WTC11 (cell line): ENCODE measurements at regions not wholly inside any gene's neighbourhood (a gene's known extent, or its start where the extent isn't known, plus 50 kb on each side); places are given as distances from the start of the nearest gene placed in this dataset.

Source experiments
- ATAC-seq: fragments of 200-7000 bp; cut with Tn5 transposase; 2 replicates; pipeline ENCODE4 v1.10.0; 2021; ENCODE audit warnings: mild to moderate bottlenecking, moderate library complexity
- CTCF ChIA-PET: fragments of 300-600 bp; sonication (Branson Sonifier 250); formaldehyde crosslinking; loops from one replicate; lab custom pipeline; 2021; ENCODE audit warnings: antibody characterized with exemption; lab: Charles Lee
- POLR2A ChIA-PET: fragments of 350-600 bp; sonication (Branson Sonifier 250); formaldehyde crosslinking; loops from one replicate; lab custom pipeline; 2021; ENCODE audit warnings: antibody characterized with exemption; lab: Charles Lee
- DNase-seq: peaks from one replicate; pipeline ENCODE4 v3.0.0; 2021; ENCODE audit warnings: low spot score
- H3K27ac Mint-ChIP-seq: 2 replicates; pipeline ENCODE4 v1.8.0; 2021; ENCODE audit warnings: mixed read lengths
- H3K27me3 Mint-ChIP-seq: 2 replicates; pipeline ENCODE4 v1.8.0; 2021; ENCODE audit warnings: low read depth, mild to moderate bottlenecking, moderate library complexity, mixed read lengths
- H3K36me3 Mint-ChIP-seq: 2 replicates; pipeline ENCODE4 v1.8.0; 2021; ENCODE audit warnings: mixed read lengths
- H3K4me1 Mint-ChIP-seq: 2 replicates; pipeline ENCODE4 v1.8.0; 2022; ENCODE audit warnings: mixed read lengths
- H3K4me3 Mint-ChIP-seq: 2 replicates; pipeline ENCODE4 v1.8.0; 2021; ENCODE audit warnings: mild to moderate bottlenecking, moderate library complexity, mixed read lengths
- H3K9me3 Mint-ChIP-seq: 2 replicates; pipeline ENCODE4 v1.8.0; 2021; ENCODE audit warnings: mixed read lengths
- CREB1 ChIP-seq: sonication (generic); formaldehyde crosslinking; IDR thresholded peaks from 2 replicates; pipeline ENCODE4 v1.8.0; 2023; ENCODE audit warnings: mild to moderate bottlenecking, missing genetic modification reagents
- ELF4 ChIP-seq: sonication (generic); formaldehyde crosslinking; IDR thresholded peaks from 2 replicates; pipeline ENCODE4 v1.8.1; 2022; ENCODE audit warnings: low read depth, mild to moderate bottlenecking, moderate library complexity, missing genetic modification reagents
- EMX1 ChIP-seq: fragments of 250-450 bp; sonication (Bioruptor Pico); IDR thresholded peaks from 2 replicates; pipeline ENCODE4 v1.8.0; 2021; ENCODE audit warnings: mild to moderate bottlenecking
- ETV6 ChIP-seq: sonication (generic); formaldehyde crosslinking; IDR thresholded peaks from 2 replicates; pipeline ENCODE4 v1.8.1; 2022; ENCODE audit warnings: mild to moderate bottlenecking, missing genetic modification reagents
- HMGA2 ChIP-seq: fragments of 250-450 bp; sonication (Bioruptor Pico); IDR thresholded peaks from 2 replicates; pipeline ENCODE4 v1.4.0; 2021; ENCODE audit warnings: mild to moderate bottlenecking, moderate library complexity
- IRF2 ChIP-seq: sonication (generic); formaldehyde crosslinking; IDR thresholded peaks from 2 replicates; pipeline ENCODE4 v1.8.0; 2022; ENCODE audit warnings: low read depth, missing genetic modification reagents, borderline replicate concordance
- MXD4 ChIP-seq: fragments of 250-450 bp; sonication (Bioruptor Pico); IDR thresholded peaks from 2 replicates; pipeline ENCODE4 v1.8.0; 2021; ENCODE audit warnings: mild to moderate bottlenecking, moderate library complexity, borderline replicate concordance
- NFYB ChIP-seq: sonication (generic); formaldehyde crosslinking; conservative IDR thresholded peaks from 2 replicates; pipeline ENCODE4 v1.8.0; 2022; ENCODE audit warnings: low read depth, missing genetic modification reagents
- OVOL2 ChIP-seq: fragments of 250-450 bp; sonication (Bioruptor Pico); IDR thresholded peaks from 2 replicates; pipeline ENCODE4 v1.9.0; 2021; ENCODE audit warnings: mild to moderate bottlenecking, borderline replicate concordance
- RELA ChIP-seq: sonication (generic); formaldehyde crosslinking; IDR thresholded peaks from 2 replicates; pipeline ENCODE4 v1.8.1; 2022; ENCODE audit warnings: missing genetic modification reagents, mild to moderate bottlenecking, borderline replicate concordance
- SMAD4 ChIP-seq: sonication (generic); formaldehyde crosslinking; IDR thresholded peaks from 2 replicates; pipeline ENCODE4 v1.8.0; 2022; ENCODE audit warnings: mild to moderate bottlenecking, missing genetic modification reagents
- SP1 ChIP-seq: sonication (generic); formaldehyde crosslinking; conservative IDR thresholded peaks from 2 replicates; pipeline ENCODE4 v1.8.1; 2022; ENCODE audit warnings: missing genetic modification reagents
- TCF7 ChIP-seq: sonication (generic); formaldehyde crosslinking; IDR thresholded peaks from 2 replicates; pipeline ENCODE4 v1.8.0; 2022; ENCODE audit warnings: mild to moderate bottlenecking, low read depth, missing genetic modification reagents, moderate library complexity
- TP53 ChIP-seq: sonication (generic); formaldehyde crosslinking; IDR thresholded peaks from 2 replicates; pipeline ENCODE4 v1.8.1; 2023; ENCODE audit warnings: mild to moderate bottlenecking, missing genetic modification reagents
- ZNF396 ChIP-seq: fragments of 250-450 bp; sonication (Bioruptor Pico); IDR thresholded peaks from 2 replicates; pipeline ENCODE4 v1.8.0; 2021; ENCODE audit warnings: mild to moderate bottlenecking, moderate library complexity, borderline replicate concordance
- ZNF671 ChIP-seq: fragments of 250-450 bp; sonication (Bioruptor Pico); IDR thresholded peaks from 2 replicates; pipeline ENCODE4 v1.8.0; 2021; ENCODE audit warnings: mild to moderate bottlenecking
- TF ChIP-seq, protein P1 (sequence below): sonication (generic); formaldehyde crosslinking; conservative IDR thresholded peaks from 2 replicates; pipeline ENCODE4 v1.8.1; 2023; ENCODE audit warnings: mild to moderate bottlenecking, low read depth, missing genetic modification reagents, moderate library complexity
- TF ChIP-seq, protein P2 (sequence below): sonication (generic); formaldehyde crosslinking; IDR thresholded peaks from 2 replicates; pipeline ENCODE4 v1.8.0; 2023; ENCODE audit warnings: mild to moderate bottlenecking, missing genetic modification reagents
- TF ChIP-seq, protein P3 (sequence below): sonication (generic); formaldehyde crosslinking; IDR thresholded peaks from 2 replicates; pipeline ENCODE4 v1.8.1; 2023; ENCODE audit warnings: mild to moderate bottlenecking, missing genetic modification reagents, moderate library complexity
- TF ChIP-seq, protein P4 (sequence below): sonication (generic); formaldehyde crosslinking; IDR thresholded peaks from 2 replicates; pipeline ENCODE4 v1.8.0; 2022; ENCODE audit warnings: mild to moderate bottlenecking, missing genetic modification reagents
- TF ChIP-seq, protein P5 (sequence below): sonication (generic); formaldehyde crosslinking; IDR thresholded peaks from 2 replicates; pipeline ENCODE4 v1.8.0; 2022; ENCODE audit warnings: missing genetic modification reagents

DNA sequence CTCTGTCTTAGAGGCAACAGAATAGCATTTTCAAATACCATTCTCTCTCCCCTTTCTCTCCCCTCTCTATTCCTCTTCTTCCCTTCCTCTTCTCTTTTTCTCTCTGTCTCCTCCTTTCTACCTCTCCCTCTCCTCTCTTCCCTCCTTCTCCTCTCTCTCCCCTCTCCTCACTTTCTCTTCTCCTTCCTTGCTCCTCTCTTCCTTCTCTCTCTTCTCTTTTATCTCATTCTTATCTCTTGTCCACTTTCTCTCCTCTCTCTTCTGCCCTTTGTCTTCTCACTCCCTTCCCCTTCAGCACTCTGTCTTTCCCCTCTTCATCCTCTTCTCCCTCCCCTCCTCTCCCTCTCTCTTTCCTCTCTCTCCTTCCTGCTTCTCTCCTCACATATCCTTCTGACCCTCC, 2265.8 kb upstream of the TENM3 start:
- Mint-ChIP-seq H3K27me3 (no peaks in the 10 kb centered on the region), H3K9me3 (peaks cover 8% of the 10 kb centered on the region), H3K36me3 (no peaks in the 10 kb centered on the region), H3K4me1 (no peaks in the 10 kb centered on the region), H3K4me3 (no peak overlapping the region), H3K27ac (no peak overlapping the region)
- TF ChIP-seq, protein P1, sequence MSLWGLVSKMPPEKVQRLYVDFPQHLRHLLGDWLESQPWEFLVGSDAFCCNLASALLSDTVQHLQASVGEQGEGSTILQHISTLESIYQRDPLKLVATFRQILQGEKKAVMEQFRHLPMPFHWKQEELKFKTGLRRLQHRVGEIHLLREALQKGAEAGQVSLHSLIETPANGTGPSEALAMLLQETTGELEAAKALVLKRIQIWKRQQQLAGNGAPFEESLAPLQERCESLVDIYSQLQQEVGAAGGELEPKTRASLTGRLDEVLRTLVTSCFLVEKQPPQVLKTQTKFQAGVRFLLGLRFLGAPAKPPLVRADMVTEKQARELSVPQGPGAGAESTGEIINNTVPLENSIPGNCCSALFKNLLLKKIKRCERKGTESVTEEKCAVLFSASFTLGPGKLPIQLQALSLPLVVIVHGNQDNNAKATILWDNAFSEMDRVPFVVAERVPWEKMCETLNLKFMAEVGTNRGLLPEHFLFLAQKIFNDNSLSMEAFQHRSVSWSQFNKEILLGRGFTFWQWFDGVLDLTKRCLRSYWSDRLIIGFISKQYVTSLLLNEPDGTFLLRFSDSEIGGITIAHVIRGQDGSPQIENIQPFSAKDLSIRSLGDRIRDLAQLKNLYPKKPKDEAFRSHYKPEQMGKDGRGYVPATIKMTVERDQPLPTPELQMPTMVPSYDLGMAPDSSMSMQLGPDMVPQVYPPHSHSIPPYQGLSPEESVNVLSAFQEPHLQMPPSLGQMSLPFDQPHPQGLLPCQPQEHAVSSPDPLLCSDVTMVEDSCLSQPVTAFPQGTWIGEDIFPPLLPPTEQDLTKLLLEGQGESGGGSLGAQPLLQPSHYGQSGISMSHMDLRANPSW (CRISPR knock-in tag) = no peak
- TF ChIP-seq IRF2 (CRISPR knock-in tag) (no peak), CREB1 (CRISPR knock-in tag) (no peak), ZNF396 (no peak), ZNF671 (no peak)
- no peak for DNase-seq
- ChIA-PET CTCF (no interaction called here), POLR2A (no interaction called here)
- no peak for ATAC-seq

DNA sequence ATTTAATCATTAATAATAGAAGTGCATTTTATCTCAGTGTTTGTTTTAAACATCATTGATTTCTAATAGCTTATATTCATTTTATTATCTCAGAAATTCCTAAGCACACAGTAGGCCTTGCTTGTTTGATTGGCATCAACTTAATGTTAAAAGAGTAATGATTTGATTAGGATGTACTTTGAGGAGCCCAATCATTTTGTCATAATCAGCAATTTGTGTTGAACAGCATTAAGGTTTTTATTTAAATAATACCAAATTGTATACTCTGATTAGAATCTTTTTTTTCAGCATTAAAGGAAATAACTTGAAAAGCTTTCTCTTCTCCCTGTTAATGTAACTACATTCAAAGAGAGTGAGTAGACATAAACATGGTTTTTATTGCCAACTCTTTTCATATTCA, 2262.0 kb upstream of the TENM3 start:
- H3K27me3 Mint-ChIP-seq = no peaks in the 10 kb centered on the region
- no peaks in the 10 kb centered on the region for H3K4me1 Mint-ChIP-seq
- H3K36me3 Mint-ChIP-seq = no peaks in the 10 kb centered on the region
- H3K4me3 Mint-ChIP-seq = no peak overlapping the region
- TF ChIP-seq SMAD4 (CRISPR knock-in tag) (no peak), TCF7 (CRISPR knock-in tag) (no peak), HMGA2 (CRISPR knock-in tag) (no peak), MXD4 (no peak), OVOL2 (CRISPR knock-in tag) (no peak), NFYB (no peak), EMX1 (CRISPR knock-in tag) (no peak), SP1 (CRISPR knock-in tag) (no peak), RELA (no peak), ETV6 (CRISPR knock-in tag) (no peak), ELF4 (CRISPR knock-in tag) (no peak), TP53 (no peak), ZNF671 (no peak)
- TF ChIP-seq, protein P2, sequence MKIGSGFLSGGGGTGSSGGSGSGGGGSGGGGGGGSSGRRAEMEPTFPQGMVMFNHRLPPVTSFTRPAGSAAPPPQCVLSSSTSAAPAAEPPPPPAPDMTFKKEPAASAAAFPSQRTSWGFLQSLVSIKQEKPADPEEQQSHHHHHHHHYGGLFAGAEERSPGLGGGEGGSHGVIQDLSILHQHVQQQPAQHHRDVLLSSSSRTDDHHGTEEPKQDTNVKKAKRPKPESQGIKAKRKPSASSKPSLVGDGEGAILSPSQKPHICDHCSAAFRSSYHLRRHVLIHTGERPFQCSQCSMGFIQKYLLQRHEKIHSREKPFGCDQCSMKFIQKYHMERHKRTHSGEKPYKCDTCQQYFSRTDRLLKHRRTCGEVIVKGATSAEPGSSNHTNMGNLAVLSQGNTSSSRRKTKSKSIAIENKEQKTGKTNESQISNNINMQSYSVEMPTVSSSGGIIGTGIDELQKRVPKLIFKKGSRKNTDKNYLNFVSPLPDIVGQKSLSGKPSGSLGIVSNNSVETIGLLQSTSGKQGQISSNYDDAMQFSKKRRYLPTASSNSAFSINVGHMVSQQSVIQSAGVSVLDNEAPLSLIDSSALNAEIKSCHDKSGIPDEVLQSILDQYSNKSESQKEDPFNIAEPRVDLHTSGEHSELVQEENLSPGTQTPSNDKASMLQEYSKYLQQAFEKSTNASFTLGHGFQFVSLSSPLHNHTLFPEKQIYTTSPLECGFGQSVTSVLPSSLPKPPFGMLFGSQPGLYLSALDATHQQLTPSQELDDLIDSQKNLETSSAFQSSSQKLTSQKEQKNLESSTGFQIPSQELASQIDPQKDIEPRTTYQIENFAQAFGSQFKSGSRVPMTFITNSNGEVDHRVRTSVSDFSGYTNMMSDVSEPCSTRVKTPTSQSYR = no peak
- TF ChIP-seq, protein P3, sequence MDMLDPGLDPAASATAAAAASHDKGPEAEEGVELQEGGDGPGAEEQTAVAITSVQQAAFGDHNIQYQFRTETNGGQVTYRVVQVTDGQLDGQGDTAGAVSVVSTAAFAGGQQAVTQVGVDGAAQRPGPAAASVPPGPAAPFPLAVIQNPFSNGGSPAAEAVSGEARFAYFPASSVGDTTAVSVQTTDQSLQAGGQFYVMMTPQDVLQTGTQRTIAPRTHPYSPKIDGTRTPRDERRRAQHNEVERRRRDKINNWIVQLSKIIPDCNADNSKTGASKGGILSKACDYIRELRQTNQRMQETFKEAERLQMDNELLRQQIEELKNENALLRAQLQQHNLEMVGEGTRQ (CRISPR knock-in tag) = no peak
- TF ChIP-seq, protein P4, sequence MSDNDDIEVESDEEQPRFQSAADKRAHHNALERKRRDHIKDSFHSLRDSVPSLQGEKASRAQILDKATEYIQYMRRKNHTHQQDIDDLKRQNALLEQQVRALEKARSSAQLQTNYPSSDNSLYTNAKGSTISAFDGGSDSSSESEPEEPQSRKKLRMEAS (CRISPR knock-in tag) = no peak
- TF ChIP-seq, protein P5, sequence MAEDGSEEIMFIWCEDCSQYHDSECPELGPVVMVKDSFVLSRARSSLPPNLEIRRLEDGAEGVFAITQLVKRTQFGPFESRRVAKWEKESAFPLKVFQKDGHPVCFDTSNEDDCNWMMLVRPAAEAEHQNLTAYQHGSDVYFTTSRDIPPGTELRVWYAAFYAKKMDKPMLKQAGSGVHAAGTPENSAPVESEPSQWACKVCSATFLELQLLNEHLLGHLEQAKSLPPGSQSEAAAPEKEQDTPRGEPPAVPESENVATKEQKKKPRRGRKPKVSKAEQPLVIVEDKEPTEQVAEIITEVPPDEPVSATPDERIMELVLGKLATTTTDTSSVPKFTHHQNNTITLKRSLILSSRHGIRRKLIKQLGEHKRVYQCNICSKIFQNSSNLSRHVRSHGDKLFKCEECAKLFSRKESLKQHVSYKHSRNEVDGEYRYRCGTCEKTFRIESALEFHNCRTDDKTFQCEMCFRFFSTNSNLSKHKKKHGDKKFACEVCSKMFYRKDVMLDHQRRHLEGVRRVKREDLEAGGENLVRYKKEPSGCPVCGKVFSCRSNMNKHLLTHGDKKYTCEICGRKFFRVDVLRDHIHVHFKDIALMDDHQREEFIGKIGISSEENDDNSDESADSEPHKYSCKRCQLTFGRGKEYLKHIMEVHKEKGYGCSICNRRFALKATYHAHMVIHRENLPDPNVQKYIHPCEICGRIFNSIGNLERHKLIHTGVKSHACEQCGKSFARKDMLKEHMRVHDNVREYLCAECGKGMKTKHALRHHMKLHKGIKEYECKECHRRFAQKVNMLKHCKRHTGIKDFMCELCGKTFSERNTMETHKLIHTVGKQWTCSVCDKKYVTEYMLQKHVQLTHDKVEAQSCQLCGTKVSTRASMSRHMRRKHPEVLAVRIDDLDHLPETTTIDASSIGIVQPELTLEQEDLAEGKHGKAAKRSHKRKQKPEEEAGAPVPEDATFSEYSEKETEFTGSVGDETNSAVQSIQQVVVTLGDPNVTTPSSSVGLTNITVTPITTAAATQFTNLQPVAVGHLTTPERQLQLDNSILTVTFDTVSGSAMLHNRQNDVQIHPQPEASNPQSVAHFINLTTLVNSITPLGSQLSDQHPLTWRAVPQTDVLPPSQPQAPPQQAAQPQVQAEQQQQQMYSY (CRISPR knock-in tag) = no peak
- TF ChIP-seq, protein P1 (CRISPR knock-in tag) = no peak
- ChIA-PET CTCF (no interaction called here), POLR2A (no interaction called here)
- no peak for ATAC-seq
- 0 out of 2 replicates have a peak, but pooled peaks cover 6% of the 10 kb centered on the region for H3K9me3 Mint-ChIP-seq
- DNase-seq = no peak
- no peak overlapping the region for H3K27ac Mint-ChIP-seq
